Ramos (cell line): ENCODE measurements at regions not wholly inside any gene's neighbourhood (a gene's known extent, or its start where the extent isn't known, plus 50 kb on each side); places are given as distances from the start of the nearest gene placed in this dataset.

ENCODE experiments used
- in situ Hi-C: fragments of 300-500 bp; cut with MboI; formaldehyde crosslinking; loops from one replicate; pipeline ENCODE4 v1.14.3; 2022; ENCODE audit warnings: low sequenced_read_pairs; ENCODE audit not compliant: unreplicated experiment

- in situ Hi-C loops: no loop called here
Observed at GRCh38 chr2:145136702-145137101, 616.8 kb upstream of the ZEB2 start.

- in situ Hi-C loops: no loop called here
Observed at GRCh38 chr2:145126146-145126545, 606.2 kb upstream of the ZEB2 start.

- in situ Hi-C loops: no loop called here
Observed at GRCh38 chr2:145124085-145124484, 604.2 kb upstream of the ZEB2 start.

GRCh38 chr2:145123606-145124005 lies 603.7 kb upstream of the ZEB2 start:
- in situ Hi-C loops: no loop called here

GRCh38 chr2:145119225-145119624 lies 599.3 kb upstream of the ZEB2 start:
- in situ Hi-C loops: no loop called here

- in situ Hi-C loops: no loop called here
Observed at GRCh38 chr2:145116834-145117725, 597.2 kb upstream of the ZEB2 start.

- in situ Hi-C loops: no loop called here
Observed at GRCh38 chr2:145116056-145116455, 596.1 kb upstream of the ZEB2 start.

GRCh38 chr2:145114726-145115125 lies 594.8 kb upstream of the ZEB2 start:
- in situ Hi-C loops: no loop called here

GRCh38 chr2:145112467-145112866 lies 592.5 kb upstream of the ZEB2 start:
- in situ Hi-C loops: no loop called here

GRCh38 chr2:145110668-145111356 lies 590.9 kb upstream of the ZEB2 start:
- in situ Hi-C loops: no loop called here

GRCh38 chr2:145108959-145109710 lies 589.2 kb upstream of the ZEB2 start:
- in situ Hi-C loops: no loop called here

GRCh38 chr2:145108361-145108778 lies 588.5 kb upstream of the ZEB2 start:
- in situ Hi-C loops: no loop called here

GRCh38 chr2:145106293-145106692 lies 586.4 kb upstream of the ZEB2 start:
- in situ Hi-C loops: no loop called here

GRCh38 chr2:145102706-145103105 lies 582.8 kb upstream of the ZEB2 start:
- in situ Hi-C loops: no loop called here

GRCh38 chr2:145100301-145100700 lies 580.4 kb upstream of the ZEB2 start:
- in situ Hi-C loops: no loop called here

- in situ Hi-C loops: no loop called here
Observed at GRCh38 chr2:145096582-145096981, 576.7 kb upstream of the ZEB2 start.

GRCh38 chr2:145095641-145096435 lies 575.9 kb upstream of the ZEB2 start:
- in situ Hi-C loops: no loop called here

GRCh38 chr2:145094370-145094769 lies 574.5 kb upstream of the ZEB2 start:
- in situ Hi-C loops: no loop called here

- in situ Hi-C loops: no loop called here
Observed at GRCh38 chr2:145091967-145092366, 572.0 kb upstream of the ZEB2 start.
